ENCODE measurements at regions not wholly inside any gene's neighbourhood (a gene's known extent, or its start where the extent isn't known, plus 50 kb on each side); places are given as distances from the start of the nearest gene placed in this dataset.

DNA sequence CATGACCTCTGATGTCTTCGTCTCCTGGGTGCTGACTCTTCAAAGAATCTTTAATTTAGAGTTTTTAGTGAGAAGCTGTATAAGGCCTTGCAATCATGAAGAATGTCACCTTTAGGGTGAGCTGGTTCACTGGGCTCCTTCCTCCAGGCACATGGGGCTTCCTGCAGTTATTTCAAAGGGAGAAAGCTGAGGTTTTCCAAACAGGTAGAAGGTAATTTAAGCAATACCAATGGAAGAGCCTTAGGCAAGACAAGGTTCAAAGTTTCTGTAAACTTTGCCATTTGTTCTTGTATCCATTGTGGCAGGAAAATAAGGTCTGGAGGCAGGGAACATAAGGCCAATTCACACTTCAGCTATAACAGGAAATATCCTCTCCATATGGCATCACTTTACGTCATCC lies 88.0 kb upstream of the EIF5 start:
- Histone ChIP-seq H3K9me3 (ENCODE audit: low read length) (no peaks in the 10 kb centered on the region), H3K4me2 (ENCODE audit: low read depth, low read length) (peak overlapping the region; percentile 52), H3K27me3 (ENCODE audit: control insufficient read depth in 1 of 2, insufficient read depth in 2 of 2, low read length in 2 of 2) (no peaks in the 10 kb centered on the region), H3K4me1 (ENCODE audit: insufficient read depth, low read length) (peaks cover 52% of the 10 kb centered on the region), H3K9ac (ENCODE audit: insufficient read depth, low read depth, low read length) (peak overlapping the region; percentile 65), H2AFZ (ENCODE audit: low read length) (no peak overlapping the region), H3K79me2 (ENCODE audit: insufficient read depth, low read length) (no peaks in the 10 kb centered on the region), H3K4me3 (replicated peaks in 1 of 3; ENCODE audit: insufficient read depth in 1 of 3, low read depth in 2 of 3, low read length in 3 of 3) (peak overlapping the region in 1 of 3 experiments; percentile 20; a peak in 1 of 6 replicates), H3K36me3 (replicated peaks in 1 of 2; ENCODE audit: control insufficient read depth in 1 of 2, insufficient read depth in 2 of 2, low read length in 2 of 2) (no peaks in the 10 kb centered on the region), H3K27ac (ENCODE audit: extremely low read length, insufficient read depth, low read length) (peak overlapping the region; percentile 88), H4K20me1 (ENCODE audit: insufficient read depth, low read length) (no peaks in the 10 kb centered on the region)
- WGBS (ENCODE audit: low lambda C conversion rate) = 0% methylated on average over 2 of the region's 2 CpGs
- intact Hi-C loops (cut with micrococcal nuclease; ENCODE audit: unreplicated experiment) (no loop called here), in situ Hi-C loops (cut with HindIII; ENCODE audit: extremely low pct_ligation_motif_present, low pct_unique_long_range_greater_than_20kb) (no loop called here)
- ATAC-seq (peak; percentile 65), FAIRE-seq (peak; percentile 83), DNase-seq (ENCODE audit: low spot score) (peak; percentile 67)
- BruUV-seq (replicated peaks) = TSS peak; percentile 56
- POLR2A ChIA-PET = interaction anchor here (0.8 to 2.5 kb wide), 12 partner anchors 11 to 142 kb away, joined by 3 to 20 read pairs (median 5); partner anchors contain the start of gene EIF5
- CTCF ChIA-PET (ENCODE audit: low intra/inter-chr PET ratio, low total read pairs) = no interaction called here
- no peak for TF ChIP-seq CREB1 (IDR thresholded peaks at IDR 0.05)
- 0 out of 2 replicates have a peak, but pooled peaks have one; percentile 34 for TF ChIP-seq CREB1 (CRISPR knock-in tag; IDR thresholded peaks at IDR 0.05)
- TF ChIP-seq, protein P1, sequence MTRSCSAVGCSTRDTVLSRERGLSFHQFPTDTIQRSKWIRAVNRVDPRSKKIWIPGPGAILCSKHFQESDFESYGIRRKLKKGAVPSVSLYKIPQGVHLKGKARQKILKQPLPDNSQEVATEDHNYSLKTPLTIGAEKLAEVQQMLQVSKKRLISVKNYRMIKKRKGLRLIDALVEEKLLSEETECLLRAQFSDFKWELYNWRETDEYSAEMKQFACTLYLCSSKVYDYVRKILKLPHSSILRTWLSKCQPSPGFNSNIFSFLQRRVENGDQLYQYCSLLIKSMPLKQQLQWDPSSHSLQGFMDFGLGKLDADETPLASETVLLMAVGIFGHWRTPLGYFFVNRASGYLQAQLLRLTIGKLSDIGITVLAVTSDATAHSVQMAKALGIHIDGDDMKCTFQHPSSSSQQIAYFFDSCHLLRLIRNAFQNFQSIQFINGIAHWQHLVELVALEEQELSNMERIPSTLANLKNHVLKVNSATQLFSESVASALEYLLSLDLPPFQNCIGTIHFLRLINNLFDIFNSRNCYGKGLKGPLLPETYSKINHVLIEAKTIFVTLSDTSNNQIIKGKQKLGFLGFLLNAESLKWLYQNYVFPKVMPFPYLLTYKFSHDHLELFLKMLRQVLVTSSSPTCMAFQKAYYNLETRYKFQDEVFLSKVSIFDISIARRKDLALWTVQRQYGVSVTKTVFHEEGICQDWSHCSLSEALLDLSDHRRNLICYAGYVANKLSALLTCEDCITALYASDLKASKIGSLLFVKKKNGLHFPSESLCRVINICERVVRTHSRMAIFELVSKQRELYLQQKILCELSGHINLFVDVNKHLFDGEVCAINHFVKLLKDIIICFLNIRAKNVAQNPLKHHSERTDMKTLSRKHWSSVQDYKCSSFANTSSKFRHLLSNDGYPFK (CRISPR knock-in tag; IDR thresholded peaks at IDR 0.05; ENCODE audit: borderline replicate concordance) = no peak
- TF ChIP-seq CEBPG (CRISPR knock-in tag; IDR thresholded peaks at IDR 0.05) = peak; percentile 79
- TF ChIP-seq, protein P2, sequence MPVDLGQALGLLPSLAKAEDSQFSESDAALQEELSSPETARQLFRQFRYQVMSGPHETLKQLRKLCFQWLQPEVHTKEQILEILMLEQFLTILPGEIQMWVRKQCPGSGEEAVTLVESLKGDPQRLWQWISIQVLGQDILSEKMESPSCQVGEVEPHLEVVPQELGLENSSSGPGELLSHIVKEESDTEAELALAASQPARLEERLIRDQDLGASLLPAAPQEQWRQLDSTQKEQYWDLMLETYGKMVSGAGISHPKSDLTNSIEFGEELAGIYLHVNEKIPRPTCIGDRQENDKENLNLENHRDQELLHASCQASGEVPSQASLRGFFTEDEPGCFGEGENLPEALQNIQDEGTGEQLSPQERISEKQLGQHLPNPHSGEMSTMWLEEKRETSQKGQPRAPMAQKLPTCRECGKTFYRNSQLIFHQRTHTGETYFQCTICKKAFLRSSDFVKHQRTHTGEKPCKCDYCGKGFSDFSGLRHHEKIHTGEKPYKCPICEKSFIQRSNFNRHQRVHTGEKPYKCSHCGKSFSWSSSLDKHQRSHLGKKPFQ (CRISPR knock-in tag; IDR thresholded peaks at IDR 0.05; ENCODE audit: insufficient replicate concordance) = peak; percentile 69
- TF ChIP-seq, protein P3, sequence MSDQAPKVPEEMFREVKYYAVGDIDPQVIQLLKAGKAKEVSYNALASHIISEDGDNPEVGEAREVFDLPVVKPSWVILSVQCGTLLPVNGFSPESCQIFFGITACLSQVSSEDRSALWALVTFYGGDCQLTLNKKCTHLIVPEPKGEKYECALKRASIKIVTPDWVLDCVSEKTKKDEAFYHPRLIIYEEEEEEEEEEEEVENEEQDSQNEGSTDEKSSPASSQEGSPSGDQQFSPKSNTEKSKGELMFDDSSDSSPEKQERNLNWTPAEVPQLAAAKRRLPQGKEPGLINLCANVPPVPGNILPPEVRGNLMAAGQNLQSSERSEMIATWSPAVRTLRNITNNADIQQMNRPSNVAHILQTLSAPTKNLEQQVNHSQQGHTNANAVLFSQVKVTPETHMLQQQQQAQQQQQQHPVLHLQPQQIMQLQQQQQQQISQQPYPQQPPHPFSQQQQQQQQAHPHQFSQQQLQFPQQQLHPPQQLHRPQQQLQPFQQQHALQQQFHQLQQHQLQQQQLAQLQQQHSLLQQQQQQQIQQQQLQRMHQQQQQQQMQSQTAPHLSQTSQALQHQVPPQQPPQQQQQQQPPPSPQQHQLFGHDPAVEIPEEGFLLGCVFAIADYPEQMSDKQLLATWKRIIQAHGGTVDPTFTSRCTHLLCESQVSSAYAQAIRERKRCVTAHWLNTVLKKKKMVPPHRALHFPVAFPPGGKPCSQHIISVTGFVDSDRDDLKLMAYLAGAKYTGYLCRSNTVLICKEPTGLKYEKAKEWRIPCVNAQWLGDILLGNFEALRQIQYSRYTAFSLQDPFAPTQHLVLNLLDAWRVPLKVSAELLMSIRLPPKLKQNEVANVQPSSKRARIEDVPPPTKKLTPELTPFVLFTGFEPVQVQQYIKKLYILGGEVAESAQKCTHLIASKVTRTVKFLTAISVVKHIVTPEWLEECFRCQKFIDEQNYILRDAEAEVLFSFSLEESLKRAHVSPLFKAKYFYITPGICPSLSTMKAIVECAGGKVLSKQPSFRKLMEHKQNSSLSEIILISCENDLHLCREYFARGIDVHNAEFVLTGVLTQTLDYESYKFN (CRISPR knock-in tag; conservative IDR thresholded peaks at IDR 0.05) = peak; percentile 19; the same call in 1 of the 2 replicates
- TF ChIP-seq SOX6 (IDR thresholded peaks at IDR 0.05) = no peak
- TF ChIP-seq SOX6 (CRISPR knock-in tag; IDR thresholded peaks at IDR 0.05) = peak; percentile 69; the same call in 1 of the 2 replicates
- TF ChIP-seq, protein P4, sequence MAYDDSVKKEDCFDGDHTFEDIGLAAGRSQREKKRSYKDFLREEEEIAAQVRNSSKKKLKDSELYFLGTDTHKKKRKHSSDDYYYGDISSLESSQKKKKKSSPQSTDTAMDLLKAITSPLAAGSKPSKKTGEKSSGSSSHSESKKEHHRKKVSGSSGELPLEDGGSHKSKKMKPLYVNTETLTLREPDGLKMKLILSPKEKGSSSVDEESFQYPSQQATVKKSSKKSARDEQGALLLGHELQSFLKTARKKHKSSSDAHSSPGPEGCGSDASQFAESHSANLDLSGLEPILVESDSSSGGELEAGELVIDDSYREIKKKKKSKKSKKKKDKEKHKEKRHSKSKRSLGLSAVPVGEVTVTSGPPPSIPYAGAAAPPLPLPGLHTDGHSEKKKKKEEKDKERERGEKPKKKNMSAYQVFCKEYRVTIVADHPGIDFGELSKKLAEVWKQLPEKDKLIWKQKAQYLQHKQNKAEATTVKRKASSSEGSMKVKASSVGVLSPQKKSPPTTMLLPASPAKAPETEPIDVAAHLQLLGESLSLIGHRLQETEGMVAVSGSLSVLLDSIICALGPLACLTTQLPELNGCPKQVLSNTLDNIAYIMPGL (CRISPR knock-in tag; IDR thresholded peaks at IDR 0.05; ENCODE audit: borderline replicate concordance in 1 of 2, low read depth in 1 of 2) = no peak; a peak in 1 of 4 replicates
- TF ChIP-seq MED8 (CRISPR knock-in tag; IDR thresholded peaks at IDR 0.05; ENCODE audit: insufficient replicate concordance) = no peak
- TF ChIP-seq ETV5 (CRISPR knock-in tag; IDR thresholded peaks at IDR 0.05; ENCODE audit: borderline replicate concordance) = no peak
- TF ChIP-seq TMF1 (CRISPR knock-in tag; IDR thresholded peaks at IDR 0.05; ENCODE audit: low read depth) = no peak
- TF ChIP-seq HNF4A (CRISPR knock-in tag; IDR thresholded peaks at IDR 0.05) = peak; percentile 85
- peak; percentile 11; the same call in 1 of the 2 replicates for TF ChIP-seq PHF21A (CRISPR knock-in tag; IDR thresholded peaks at IDR 0.05)
- TF ChIP-seq JUN (CRISPR knock-in tag; IDR thresholded peaks at IDR 0.05) = no peak

Data from HepG2 (cell line).